HL-60 (cell line): ENCODE measurements at regions not wholly inside any gene's neighbourhood (a gene's known extent, or its start where the extent isn't known, plus 50 kb on each side); places are given as distances from the start of the nearest gene placed in this dataset.

ENCODE experiments used
- CTCF ChIP-seq: IDR thresholded peaks from one replicate; pipeline ENCODE4 v1.5.1; 2011; ENCODE audit warnings: low read length, control low read depth, inconsistent platforms; ENCODE audit not compliant: insufficient read depth
- GABPA ChIP-seq: IDR thresholded peaks from 2 replicates; pipeline ENCODE4 v1.6.1; 2012; ENCODE audit warnings: low read depth
- POLR2AphosphoS5 ChIP-seq: IDR thresholded peaks from 2 replicates; pipeline ENCODE4 v1.6.1; 2012; ENCODE audit warnings: low read depth

DNA sequence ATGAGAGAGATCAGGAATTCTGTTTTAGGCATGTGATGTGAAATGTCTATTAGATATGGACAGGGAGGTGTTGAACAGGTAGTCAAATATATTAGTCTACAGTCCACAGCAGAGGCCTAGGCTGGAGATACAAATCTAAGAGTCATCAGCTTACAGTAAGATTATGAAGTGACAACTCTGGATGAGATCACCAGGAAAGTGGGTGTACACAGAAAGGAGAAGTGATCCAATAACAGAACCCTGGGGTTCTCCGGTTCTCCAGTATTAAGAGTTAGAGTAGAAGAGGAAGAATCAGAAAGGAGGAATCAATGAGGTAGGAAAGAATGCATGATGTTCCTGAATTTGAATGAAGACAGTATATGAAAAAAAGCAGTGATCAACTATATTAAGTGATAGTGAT lies 362.3 kb downstream of the FIGN start:
- TF ChIP-seq GABPA (no peak), CTCF (no peak), POLR2AphosphoS5 (no peak)
